Activated T-helper 9 cell treated with anti-CD3 and anti-CD28 coated beads, Interleukin-2, amount 50 U/mL, for 16 hours (primary cell): ENCODE measurements at regions not wholly inside any gene's neighbourhood (a gene's known extent, or its start where the extent isn't known, plus 50 kb on each side); places are given as distances from the start of the nearest gene placed in this dataset.

ENCODE experiments used
- DNase-seq: peaks from one replicate; pipeline ENCODE4 v3.0.0-alpha.2; 2020; ENCODE audit warnings: low read depth

- no peak for DNase-seq
These were observed 275.2 kb upstream of the SALL1 start for GRCh38 chr16:51426276-51426675.

GRCh38 chr16:51420247-51420646 lies 269.2 kb upstream of the SALL1 start:
- DNase-seq, result no peak

- DNase-seq, result no peak
These were observed 268.7 kb upstream of the SALL1 start for GRCh38 chr16:51419768-51420167.

- DNase-seq, result no peak
These were observed 267.2 kb upstream of the SALL1 start for GRCh38 chr16:51418258-51418657.

GRCh38 chr16:51416926-51417325 lies 265.9 kb upstream of the SALL1 start:
- no peak for DNase-seq

GRCh38 chr16:51410125-51410524 lies 259.1 kb upstream of the SALL1 start:
- DNase-seq, result no peak

GRCh38 chr16:51409001-51409675 lies 258.1 kb upstream of the SALL1 start:
- no peak for DNase-seq

- DNase-seq, result no peak
These were observed 257.3 kb upstream of the SALL1 start for GRCh38 chr16:51408357-51408756.

GRCh38 chr16:51407921-51408320 lies 256.9 kb upstream of the SALL1 start:
- no peak for DNase-seq

GRCh38 chr16:51407199-51407598 lies 256.1 kb upstream of the SALL1 start:
- DNase-seq, result no peak

GRCh38 chr16:51405361-51405760 lies 254.3 kb upstream of the SALL1 start:
- DNase-seq, result no peak

- no peak for DNase-seq
These were observed 253.3 kb upstream of the SALL1 start for GRCh38 chr16:51404386-51404785.

- DNase-seq, result no peak
These were observed 251.7 kb upstream of the SALL1 start for GRCh38 chr16:51402785-51403184.

GRCh38 chr16:51402298-51402697 lies 251.2 kb upstream of the SALL1 start:
- DNase-seq, result no peak

GRCh38 chr16:51401673-51402072 lies 250.6 kb upstream of the SALL1 start:
- no peak for DNase-seq

- no peak for DNase-seq
These were observed 249.0 kb upstream of the SALL1 start for GRCh38 chr16:51399908-51400670.

- no peak for DNase-seq
These were observed 243.4 kb upstream of the SALL1 start for GRCh38 chr16:51394421-51394820.

- no peak for DNase-seq
These were observed 242.4 kb upstream of the SALL1 start for GRCh38 chr16:51393381-51394005.

- DNase-seq, result no peak
These were observed 241.6 kb upstream of the SALL1 start for GRCh38 chr16:51392521-51393187.

- DNase-seq, result no peak
These were observed 240.9 kb upstream of the SALL1 start for GRCh38 chr16:51391798-51392511.

- no peak for DNase-seq
These were observed 239.8 kb upstream of the SALL1 start for GRCh38 chr16:51390877-51391276.

GRCh38 chr16:51389881-51390280 lies 238.8 kb upstream of the SALL1 start:
- no peak for DNase-seq
